HEK293T (cell line): ENCODE measurements at regions not wholly inside any gene's neighbourhood (a gene's known extent, or its start where the extent isn't known, plus 50 kb on each side); places are given as distances from the start of the nearest gene placed in this dataset.

Source experiments
- BHLHE40 ChIP-seq: fragments of 450-650 bp; IDR thresholded peaks from 2 replicates; pipeline ENCODE4 v1.6.1; 2016; ENCODE audit warnings: mild to moderate bottlenecking, moderate library complexity, borderline replicate concordance
- FOXK2 ChIP-seq: fragments of 450-650 bp; IDR thresholded peaks from 2 replicates; pipeline ENCODE4 v1.6.1; 2016; ENCODE audit warnings: mild to moderate bottlenecking
- FOXM1 ChIP-seq: fragments of 450-650 bp; IDR thresholded peaks from 2 replicates; pipeline ENCODE4 v1.6.1; 2017; ENCODE audit warnings: mild to moderate bottlenecking, borderline replicate concordance
- SP1 ChIP-seq: fragments of 450-650 bp; IDR thresholded peaks from 2 replicates; pipeline ENCODE4 v1.6.1; 2017
- TARDBP ChIP-seq: fragments of 450-650 bp; IDR thresholded peaks from 2 replicates; pipeline ENCODE4 v1.6.1; 2016

DNA sequence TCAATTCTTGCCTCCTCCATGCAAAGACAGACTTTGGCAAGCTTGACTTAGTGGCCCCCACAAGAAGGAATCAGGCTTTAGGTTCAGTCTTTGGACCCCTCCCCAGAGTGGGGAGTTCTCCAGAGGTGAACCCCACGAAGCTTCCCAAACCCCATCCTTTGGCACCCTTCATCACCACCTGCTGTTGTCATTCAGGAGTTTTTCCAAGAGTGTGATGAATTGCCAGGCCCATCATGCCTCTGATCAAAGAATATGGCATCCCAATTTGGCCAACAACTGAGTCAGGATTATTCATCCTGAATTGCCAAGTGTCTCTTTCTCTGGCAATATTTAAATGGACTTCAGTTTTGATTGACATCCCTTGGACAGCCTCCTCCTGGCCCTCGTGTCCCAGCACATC is 404.7 kb upstream of the MKI67 start:
- TF ChIP-seq SP1 (no peak), FOXM1 (no peak), BHLHE40 (no peak), TARDBP (no peak), FOXK2 (no peak)
